Loucy (cell line): ENCODE measurements at regions not wholly inside any gene's neighbourhood (a gene's known extent, or its start where the extent isn't known, plus 50 kb on each side); places are given as distances from the start of the nearest gene placed in this dataset.

ENCODE experiments used
- CTCF ChIP-seq: fragments of 200-600 bp; sonication (generic); conservative IDR thresholded peaks from 2 replicates; pipeline ENCODE4 v1.5.1; 2014; ENCODE audit warnings: mild to moderate bottlenecking, antibody characterized with exemption, low read length
- EZH2phosphoT487 ChIP-seq: fragments of 200-600 bp; IDR thresholded peaks from 2 replicates; pipeline ENCODE4 v1.6.1; 2018; ENCODE audit warnings: antibody characterized with exemption, mild to moderate bottlenecking, moderate library complexity, borderline replicate concordance

GRCh38 chr6:119495230-119495683 lies 145.7 kb upstream of the MAN1A1 start:
- no peak for TF ChIP-seq CTCF
- TF ChIP-seq EZH2phosphoT487: no peak
